GM18505 (cell line): ENCODE measurements at regions not wholly inside any gene's neighbourhood (a gene's known extent, or its start where the extent isn't known, plus 50 kb on each side); places are given as distances from the start of the nearest gene placed in this dataset.

Source experiments
- ATAC-seq: cut with Tn5 transposase; IDR thresholded peaks from one replicate; pipeline ENCODE4 v1.9.1; 2021; ENCODE audit not compliant: unreplicated experiment
- POLR2A ChIP-seq: IDR thresholded peaks from 4 replicates; pipeline ENCODE4 v1.6.1; 2011; ENCODE audit warnings: borderline replicate concordance; ENCODE audit not compliant: insufficient read depth, insufficient read length; ENCODE audit errors: extremely low read depth

DNA sequence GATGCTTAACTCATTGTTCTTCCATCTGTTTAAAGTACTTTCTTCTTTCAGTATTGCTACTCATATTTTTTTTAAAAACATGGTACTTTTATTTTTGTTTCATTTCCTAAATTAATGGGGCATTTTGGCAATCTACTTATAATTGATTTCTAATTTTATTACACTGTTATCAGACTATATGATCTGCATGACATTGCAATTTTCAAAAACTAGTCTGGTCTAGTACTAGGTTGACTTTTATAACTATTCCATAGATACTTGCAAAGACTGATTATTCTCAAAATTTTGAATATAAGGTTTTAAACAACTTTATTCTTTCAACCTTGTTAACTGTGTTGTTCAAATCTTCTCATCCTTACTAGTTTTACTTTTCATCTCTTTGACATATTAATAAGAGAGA is 63.9 kb upstream of the MVB12B start:
- TF ChIP-seq POLR2A = no peak
- ATAC-seq = no peak

DNA sequence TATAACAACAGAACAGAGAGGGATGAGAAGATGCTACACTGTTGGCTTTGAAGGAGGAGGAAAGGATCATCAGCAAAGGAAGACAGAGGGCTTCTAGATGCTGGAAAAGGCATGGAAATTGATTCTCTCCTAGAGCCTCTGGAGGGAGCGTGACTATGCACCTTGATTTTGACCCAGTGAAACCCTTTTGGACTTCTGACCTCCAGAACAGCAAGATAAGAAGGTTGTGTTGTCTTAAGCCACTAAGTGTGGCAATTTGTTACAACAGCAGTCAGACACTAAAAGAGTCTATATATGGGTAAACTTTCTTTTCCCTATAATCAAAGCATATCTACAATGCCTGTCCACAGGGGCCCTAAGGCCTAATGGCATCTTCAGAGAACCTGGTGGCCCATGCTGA is 56.1 kb upstream of the MVB12B start:
- TF ChIP-seq POLR2A = no peak
- ATAC-seq = no peak

DNA sequence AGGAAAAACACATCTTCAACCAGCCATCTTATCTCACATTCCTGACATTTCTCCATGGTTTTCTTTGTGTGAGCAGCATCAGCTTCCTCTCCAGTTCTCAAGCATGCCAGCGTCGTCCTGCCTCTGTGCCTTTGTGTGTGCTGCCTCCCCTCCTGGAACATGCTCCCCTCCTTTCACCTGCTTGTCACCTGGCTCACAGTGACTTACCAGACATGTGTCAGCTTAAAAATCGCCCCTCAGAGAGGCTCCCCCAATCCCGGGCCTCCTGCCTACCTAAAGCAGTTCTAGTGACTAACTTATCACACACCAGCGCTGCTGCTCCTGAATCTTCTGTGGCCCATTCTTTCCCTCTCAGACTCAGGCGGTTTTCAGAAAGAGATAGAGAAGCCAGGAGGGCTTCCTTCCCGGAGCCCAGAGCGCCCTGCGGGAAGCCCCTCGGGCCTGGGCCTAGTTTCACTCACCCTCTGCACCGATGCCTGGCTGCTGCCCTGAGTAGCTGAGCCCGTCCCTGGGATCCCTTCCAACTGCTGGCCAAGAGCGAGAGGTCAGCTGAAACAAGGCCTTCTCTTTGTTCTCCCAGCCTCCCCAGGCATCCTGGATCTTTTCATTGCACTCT is 51.1 kb upstream of the MVB12B start:
- no peak for TF ChIP-seq POLR2A
- no peak for ATAC-seq

DNA sequence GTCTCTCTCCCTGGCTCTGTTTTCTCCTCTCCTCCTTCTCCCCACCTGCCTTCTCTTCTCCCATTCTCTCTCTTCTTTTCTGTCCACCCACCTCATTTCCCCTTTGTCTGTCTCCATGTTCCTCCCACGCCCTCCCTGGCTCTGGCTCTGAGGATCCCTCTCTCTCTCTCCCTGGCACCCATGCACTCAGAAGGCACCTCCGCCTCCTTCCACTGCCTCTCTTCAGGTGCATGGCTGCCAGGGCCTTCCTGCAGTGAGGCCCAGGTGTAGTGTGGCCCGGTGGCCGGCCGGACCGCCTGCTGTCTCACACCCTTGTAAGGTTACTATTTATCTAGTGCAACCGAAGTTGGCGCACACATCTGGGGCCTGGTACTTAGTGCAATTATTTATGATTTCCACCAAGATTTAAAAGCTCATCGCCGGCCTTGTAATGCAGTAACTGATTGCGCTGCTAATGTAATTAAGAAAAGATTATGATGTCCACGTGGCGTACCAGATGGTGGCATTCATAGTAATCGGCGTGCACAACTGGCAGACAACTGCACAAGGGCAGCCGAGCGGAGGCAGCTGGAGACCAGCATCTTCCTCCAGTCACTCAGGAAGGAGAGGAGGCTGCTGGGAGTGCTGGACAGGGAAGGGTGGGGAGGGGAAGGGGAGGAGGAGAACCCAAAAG is 50.4 kb upstream of the MVB12B start:
- TF ChIP-seq POLR2A = no peak
- no peak for ATAC-seq
